GM21528 (cell line): ENCODE measurements at regions not wholly inside any gene's neighbourhood (a gene's known extent, or its start where the extent isn't known, plus 50 kb on each side); places are given as distances from the start of the nearest gene placed in this dataset.

Experiments used
- ATAC-seq: cut with Tn5 transposase; IDR thresholded peaks from one replicate; pipeline ENCODE4 v1.9.1; 2021; ENCODE audit warnings: mild to moderate bottlenecking, moderate library complexity; ENCODE audit not compliant: unreplicated experiment, low FRiP score

DNA sequence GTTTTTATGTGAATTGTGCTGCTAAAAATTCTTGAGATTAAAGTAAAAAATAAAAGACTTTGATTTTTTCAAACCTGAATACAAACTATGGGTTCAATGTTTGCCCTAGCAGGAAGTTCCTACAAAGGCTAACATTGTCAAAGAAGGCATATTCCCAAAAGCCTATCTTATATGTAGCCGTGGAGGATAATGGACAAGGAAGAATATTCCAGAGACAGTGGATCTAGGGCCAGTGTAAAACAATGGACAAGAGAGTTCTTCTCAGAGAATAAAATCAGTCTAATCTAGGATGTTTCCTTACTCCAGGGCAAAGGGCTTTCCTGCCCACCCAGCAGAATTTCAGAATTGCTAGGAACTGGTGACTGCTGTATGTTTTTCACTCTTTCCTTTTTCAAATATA is 359.2 kb upstream of the ATP2B1 start:
- ATAC-seq, result no peak

DNA sequence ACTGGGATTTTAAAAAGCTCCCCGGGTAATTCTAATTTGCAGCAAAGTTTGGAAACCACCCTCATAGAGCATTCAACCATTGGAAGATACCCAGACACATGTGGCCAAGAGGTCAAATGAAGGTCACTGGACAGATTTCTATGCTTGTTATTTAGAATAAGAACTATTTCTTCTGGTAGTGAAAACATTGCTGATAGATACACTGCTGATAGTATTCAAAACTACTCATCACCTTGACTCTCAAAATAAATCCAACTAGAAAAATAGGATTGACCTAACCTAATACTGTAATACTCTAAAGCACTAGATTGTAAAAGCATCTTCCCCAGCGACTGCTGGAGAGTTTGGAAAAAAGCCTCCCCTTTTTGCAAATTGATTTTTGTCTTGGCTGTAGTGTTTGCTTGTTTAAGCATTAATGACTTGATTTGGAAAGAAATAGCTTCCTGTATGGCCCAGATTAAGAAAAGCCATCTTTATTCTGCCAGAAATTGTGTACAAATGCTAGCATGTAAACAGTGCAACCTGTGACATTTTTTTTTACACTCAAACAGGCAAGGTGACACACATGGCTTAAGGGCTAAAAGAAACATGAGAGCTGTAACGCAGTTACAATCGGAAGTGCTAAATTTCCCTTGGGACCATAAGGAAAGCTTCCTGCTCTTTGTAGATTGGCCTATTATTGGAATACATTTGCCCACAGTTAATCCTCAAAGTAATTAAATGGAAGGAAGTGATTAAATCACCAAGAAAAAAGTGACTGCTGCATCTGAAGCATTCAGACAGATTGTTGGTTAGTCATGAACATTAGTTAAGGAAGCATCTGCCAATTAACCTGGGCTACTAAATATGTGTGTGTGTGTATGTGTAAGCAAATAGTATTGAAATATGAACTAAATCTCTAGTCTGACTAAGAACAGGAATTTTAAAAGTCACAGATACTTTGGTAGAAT is 356.5 kb upstream of the ATP2B1 start:
- no peak for ATAC-seq

DNA sequence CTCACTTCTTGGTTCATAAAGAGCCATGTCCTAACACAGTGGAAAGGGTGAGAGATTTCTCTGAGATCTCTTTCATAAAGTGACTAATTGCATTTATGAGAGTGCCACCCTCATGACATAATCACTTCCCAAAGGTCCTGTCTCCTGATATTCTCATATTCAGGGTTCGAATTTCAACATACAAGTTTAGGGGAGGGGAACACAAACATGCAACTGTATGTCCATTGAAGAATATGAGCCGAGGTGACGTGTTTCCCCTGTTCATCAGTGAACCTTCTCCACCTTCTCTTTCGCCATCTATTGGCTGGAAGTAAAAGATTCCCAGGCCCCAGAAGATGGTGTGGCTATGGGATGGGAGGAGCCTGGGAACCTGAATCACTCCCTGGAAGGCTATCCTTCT is 354.2 kb upstream of the ATP2B1 start:
- ATAC-seq, result no peak

DNA sequence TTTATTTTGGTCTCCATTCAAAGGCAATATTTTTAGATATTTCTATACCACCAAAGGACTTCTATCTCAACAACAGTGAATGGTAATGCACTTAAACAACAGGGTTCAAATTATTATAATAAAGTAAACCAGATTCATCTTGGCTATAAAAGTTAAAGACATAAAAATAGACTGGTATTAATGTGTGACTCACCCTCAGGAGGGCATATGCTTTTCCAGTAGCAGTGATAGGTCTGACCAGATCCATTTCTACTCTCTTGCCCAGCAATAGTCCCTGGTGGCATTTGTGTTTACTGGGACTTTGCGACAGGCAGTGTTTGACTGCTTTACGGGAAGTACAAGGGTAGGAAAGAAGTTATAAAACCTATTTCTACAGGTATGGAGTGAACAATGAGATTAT is 353.2 kb upstream of the ATP2B1 start:
- no peak for ATAC-seq

DNA sequence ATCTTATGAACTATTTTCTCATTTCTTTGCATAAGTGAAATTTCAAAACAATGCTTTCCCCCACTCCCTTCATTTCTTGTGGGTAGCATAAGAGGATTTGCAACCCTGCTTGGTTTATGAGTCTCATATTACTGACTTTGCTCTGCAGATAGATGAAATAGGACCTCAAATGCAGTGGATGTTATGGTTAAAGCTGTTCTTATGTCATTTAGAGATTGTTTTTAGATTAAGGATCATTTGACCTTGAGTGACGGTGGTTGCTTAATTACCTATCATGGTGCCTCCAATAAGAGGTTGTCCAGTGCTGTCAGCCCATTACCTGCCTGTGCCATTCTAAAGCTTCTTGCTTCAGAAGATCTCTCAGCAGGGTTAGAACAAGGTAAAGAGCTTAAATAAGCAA is 351.4 kb upstream of the ATP2B1 start:
- no peak for ATAC-seq

DNA sequence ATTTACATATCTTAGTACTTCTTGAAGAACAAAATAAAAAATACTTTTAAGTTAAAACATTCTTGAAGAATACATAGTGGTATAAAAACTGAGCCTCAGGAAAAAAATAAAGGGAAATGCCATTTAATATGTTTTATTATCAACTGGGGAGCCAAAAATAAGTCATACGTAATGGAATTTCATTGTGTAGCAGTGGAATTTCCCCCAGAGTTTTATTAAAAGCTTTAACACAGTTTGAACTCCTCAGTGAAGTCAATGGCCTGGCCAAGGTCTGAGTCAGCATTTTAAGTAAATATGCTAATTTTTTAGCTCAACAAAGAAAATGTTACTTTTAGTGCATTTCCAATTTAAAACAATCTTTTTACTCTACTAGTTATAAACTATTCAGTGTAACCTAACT is 350.1 kb upstream of the ATP2B1 start:
- ATAC-seq, result no peak

DNA sequence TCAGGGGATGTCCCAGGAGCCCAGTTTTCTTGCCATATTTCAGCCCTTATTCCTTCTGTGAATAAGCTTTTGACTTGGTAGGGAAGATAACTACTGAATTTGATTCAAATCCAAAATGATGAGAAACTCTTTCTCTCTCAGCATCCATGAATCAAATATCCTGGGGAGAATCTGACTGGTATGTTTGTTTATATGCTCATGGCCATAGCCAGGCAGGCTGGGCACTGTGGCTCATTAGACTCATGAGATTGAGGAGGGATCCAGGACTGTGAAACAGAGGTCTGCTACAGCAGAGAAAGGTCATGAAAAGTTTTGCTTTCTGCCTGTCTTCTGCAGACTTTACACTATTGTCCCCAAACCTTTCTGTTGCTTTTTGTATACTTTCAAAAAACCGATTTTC is 346.4 kb upstream of the ATP2B1 start:
- no peak for ATAC-seq

DNA sequence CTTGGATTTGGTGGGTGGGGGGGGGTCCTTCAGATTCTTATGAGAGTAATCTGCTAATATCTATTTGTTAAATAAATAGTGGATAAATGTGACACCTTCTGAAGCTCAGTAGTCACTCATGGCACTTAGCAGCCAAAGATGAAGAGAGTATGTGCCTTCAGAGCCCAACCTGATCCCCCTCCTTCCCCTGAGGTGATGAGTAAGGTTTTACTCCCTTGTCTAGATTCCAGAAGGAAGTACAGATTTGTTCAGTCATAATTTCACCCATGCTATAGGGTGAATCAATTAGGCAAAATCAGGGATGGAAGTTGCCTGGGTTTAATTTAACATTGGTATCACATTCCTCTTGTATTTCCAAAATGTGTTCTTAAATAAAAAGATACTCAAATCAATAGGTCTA is 340.3 kb upstream of the ATP2B1 start:
- no peak for ATAC-seq

DNA sequence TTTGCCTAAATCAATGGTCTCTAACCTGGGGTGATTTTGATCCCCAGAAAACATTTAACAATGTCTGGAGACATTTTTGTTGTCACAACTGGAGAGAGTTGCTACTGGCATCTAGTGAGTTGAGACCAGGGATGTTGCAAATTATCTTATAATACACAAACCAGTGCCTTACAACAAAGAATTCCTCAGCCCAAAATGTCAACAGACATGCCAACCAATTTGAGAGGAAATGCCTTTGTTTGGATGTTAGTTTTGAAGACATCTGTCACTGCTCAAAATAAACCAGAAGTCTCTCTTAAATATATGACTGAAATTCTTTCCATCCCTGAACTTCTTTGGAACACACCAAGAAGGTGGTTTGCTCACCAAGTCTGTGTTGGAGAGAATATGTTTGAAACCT is 336.9 kb upstream of the ATP2B1 start:
- ATAC-seq, result no peak

DNA sequence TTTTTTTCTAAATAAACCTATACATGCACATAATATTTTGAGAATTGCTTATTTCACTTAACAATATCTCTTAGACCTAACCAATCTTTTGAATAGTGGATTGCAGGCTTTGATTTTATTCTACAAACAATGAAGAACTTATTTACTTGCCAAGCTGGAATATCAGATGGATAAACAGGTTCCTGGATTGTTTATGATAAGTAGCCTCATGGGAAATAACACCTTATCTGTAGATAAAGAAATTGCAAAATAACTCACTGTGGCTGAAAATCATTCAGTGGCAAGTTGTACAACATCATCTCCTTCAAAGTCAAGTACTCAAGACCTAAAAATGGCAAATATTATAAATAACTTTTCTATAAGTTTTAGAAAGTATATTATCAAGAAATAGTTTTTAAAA is 335.4 kb upstream of the ATP2B1 start:
- no peak for ATAC-seq

DNA sequence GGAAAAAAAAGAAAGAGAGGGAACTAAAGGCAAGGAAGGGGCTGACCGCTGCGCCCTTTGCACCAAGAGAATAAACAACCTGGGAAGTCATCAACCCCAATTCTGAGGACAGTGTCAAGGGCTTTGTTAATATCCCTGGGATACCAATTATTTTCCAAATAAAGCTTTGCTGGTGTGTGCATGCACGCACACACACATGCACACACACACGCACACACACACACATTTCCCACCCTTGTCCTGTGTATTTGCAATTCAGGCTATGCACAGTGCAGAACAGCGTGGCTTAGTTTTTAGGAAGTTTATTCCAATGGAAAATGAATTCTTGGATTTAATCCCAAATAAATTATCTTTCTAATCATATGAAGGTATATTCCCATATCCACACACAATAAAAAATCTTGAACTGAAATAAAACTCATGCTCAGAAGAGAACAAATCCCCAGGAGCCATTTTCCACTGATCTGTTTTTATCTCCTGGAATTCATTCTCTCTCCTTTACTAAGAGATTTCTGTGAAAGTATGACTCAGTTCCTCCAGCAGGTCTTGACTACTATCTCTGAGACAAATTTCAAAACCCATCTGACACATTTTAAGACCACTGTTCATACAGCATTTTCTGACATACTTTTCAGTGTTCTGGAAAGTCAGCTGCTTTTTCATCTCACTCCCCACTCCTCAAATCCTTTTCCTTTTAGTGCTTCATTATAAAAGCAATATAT is 334.4 kb upstream of the ATP2B1 start:
- no peak for ATAC-seq

DNA sequence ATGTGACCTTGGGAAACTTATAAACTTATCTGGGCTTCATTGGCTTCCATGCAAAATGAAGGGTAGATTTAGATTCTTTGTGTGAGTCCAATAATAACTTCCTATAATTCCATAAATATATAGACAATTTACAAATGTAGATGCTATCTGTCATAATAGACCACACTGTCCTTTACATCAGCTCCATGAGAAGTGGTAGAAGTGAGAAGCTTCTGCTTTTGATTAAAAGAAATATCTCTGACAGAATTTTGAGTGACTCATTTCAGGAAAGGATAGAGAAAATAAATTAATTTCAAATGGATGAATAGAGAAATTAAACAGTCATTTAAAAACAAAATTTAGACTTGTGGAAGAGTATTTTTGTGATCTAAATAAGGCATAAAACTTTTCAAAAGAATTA is 329.7 kb upstream of the ATP2B1 start:
- no peak for ATAC-seq

DNA sequence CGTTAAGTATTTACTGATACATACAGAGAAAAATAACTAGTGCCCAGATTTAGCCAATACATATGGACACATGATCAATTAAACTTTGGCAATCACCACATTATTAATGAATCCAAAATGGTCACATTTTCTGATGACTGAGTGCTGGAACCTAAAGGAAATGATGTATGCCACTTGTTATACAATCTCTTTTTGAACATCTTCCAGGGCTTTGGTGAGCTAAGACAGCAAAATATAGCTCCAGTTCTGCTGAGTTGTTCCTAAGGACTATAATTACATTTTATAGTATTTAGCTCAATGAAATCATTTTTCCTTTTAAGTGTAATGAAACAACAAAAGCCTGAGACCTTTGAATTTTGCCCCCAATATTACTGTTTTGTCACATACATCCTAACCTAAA is 329.1 kb upstream of the ATP2B1 start:
- no peak for ATAC-seq

DNA sequence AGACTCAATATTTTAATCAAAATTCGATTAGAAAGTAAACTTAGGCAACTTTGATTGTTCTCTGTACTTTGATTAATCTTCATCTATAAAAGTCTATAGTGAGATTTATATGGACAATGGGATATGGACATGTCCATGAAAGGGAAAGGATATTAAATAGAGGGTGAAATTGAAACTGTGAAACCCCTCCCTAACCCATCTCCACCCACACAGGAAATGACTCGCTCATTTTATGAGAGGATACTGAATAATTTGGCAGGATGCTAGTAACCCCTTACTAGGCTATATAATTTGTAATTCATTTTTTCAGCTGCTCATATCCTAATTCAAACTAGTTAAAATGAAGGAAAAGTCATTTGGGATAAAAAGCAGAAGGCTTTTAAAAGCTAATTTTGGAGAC is 328.0 kb upstream of the ATP2B1 start:
- ATAC-seq, result no peak

DNA sequence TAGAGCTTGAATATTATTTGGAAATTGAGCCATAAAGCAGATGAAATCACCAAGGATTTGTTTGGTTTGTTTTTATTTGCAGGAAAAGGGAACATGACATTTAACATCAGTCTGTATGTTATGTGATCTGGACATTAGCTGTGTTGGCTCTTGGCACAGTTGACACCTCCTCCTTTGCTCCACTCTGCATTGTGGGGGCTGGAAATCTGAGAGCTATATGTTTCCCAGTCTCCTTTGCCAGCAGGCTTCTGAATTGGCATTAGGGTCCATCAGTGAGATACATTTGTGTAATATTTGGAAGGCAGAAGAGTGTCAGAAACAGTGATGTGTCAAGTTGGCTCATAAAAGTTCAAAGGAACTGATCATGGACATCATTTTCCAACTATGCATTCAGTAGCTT is 322.1 kb upstream of the ATP2B1 start:
- no peak for ATAC-seq

DNA sequence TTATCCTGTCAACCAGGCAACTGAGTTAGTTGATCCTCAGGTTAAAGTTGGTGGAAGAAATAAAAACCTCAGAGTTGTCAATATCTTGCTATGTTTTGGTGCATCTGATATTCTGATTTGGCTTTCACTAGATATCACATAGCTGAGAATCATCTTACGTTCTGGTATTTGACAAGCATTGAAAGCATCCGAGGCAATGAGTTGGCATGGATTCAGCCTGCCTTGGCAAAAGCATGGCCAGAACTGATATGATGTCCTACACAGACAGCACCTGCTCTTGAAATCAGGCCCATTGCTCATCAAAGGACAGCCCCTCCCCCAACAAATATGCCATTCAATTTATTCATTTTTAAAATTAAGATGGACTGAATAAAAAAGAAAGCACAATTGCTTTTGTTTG is 320.7 kb upstream of the ATP2B1 start:
- ATAC-seq, result no peak

DNA sequence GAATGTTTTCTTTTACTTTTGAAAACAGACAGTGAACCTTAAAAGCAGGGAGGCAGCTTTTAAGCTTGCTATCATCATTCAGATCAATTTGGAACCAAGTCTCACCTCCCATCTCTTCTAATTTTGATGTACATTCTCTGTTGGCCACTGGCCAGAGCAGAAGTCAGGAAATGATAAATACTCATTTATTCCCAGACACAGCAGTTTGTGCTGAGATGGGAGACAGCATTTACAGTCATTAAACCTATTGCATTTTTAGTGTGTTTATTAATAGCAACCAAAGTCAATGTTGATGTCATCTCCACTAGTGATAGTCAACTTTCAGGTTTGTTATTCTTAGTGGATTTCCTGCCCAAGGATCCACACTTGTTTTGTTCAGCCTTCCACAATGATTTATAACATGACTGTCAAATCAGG is 320.0 kb upstream of the ATP2B1 start:
- ATAC-seq, result no peak

DNA sequence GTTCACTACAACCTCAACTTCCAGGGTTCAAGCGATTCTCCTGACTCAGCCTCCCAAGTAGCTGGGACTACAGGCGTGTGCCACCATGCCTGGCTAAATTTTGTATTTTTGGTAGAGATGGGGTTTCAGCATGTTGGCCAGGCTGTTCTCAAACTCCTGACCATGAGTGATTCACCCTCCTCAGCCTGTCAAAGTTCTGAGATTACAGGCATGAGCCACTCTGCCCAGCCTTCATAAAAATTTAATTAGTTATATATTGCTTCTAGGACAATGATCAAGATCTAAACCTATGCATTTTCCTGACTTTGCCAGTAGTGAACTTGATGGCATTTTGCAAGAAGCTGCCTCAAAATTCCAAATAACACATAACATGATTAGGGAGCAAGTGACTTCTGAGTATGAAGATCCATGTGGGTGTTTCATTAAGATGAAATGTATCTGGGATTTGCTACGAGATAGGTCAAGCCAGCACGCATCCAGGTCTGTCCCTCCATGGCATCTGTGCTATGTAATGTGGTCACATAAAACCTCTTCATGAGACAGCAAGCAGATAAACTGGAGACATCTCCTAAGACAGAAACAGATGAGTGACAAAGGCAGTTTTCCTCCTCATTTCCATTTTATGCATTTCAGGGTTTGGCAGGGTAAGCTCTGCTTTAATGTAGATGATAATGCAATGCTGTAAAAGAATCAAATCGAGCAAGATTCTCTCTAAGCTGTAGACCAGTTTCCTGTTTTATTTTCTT is 319.4 kb upstream of the ATP2B1 start:
- ATAC-seq, result no peak

DNA sequence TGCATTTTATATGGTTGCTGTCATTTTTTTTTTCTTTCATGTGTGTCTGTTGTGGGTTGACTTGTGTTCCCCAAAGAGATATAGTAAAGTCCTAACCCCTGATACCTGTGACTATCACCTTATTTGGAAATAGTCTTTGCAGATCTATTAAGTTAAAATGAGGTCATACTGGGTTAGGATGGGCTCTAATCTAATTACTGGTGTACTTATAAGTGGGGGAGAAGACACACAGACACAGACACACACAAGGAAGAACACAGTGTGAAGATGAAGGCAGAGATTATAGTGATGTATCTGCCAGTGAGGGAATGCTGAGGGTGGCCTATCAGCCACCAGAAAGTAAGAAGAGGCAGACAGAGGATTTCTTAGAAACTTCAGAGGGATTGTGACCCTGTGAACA is 318.4 kb upstream of the ATP2B1 start:
- ATAC-seq, result no peak

DNA sequence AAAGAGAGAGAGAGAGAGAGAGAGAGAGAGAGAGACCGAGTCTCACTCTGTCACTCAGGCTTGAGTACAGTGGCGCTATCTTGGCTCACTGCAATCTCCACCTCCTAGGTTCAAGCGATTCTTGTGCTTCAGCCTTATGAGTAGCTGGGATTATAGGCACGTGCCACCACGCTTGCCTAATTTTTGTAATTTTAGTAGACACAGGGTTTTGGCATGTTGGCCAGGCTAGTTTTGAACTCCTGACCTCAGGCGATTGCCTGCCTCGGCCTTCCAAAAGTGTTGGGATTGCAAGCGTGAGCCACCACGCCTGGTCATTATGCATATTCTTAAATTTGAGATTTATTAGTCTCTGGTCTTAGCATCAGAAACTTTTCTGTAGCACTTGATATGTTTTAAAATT is 317.9 kb upstream of the ATP2B1 start:
- ATAC-seq, result no peak

DNA sequence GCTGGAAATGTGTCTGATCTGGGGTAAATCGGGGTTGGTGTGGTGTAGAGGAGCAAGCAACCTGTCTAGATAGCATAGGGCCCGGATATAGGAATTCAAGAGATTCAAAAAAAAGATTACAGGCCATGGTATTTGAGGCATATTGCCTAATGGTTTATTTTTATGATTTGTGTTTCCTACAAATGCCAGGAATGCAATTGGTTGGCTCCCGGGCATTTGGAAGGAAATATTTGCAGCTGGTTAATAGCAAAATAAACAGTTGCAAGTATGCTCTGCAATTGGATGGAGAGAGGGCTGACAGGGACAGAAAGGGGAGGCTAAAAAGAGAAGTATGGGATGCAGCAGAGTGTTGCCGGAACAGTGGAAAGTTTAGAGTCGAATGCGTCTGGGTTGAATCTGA is 315.6 kb upstream of the ATP2B1 start:
- ATAC-seq, result no peak
